Vagina (tissue), 2 donors: ENCODE measurements at regions not wholly inside any gene's neighbourhood (a gene's known extent, or its start where the extent isn't known, plus 50 kb on each side); places are given as distances from the start of the nearest gene placed in this dataset.
"Not testable (repeated sequence)": the region's sequence is repeated elsewhere in the genome, so short reads cannot be mapped to it uniquely, and the experiment has no call there.

ENCODE experiments used
- POLR2A ChIP-seq, 2 donors: fragments of 450-650 bp; IDR thresholded peaks; one replicate each; pipeline ENCODE4 v1.6.1; 2017; ENCODE audit warnings: antibody characterized with exemption in 2 of 2, mild to moderate bottlenecking in 2 of 2, moderate library complexity in 2 of 2
- TF ChIP-seq, protein P1 (sequence below), 3 experiments: fragments of 450-650 bp in 2 of 3; fragments of 200-600 bp in 1 of 3; sonication (generic) in 1 of 3; IDR thresholded peaks; one replicate each; pipeline ENCODE4 v1.5.1; 2017 to 2019; ENCODE audit warnings: antibody characterized with exemption in 3 of 3, mild to moderate bottlenecking in 2 of 3, moderate library complexity in 2 of 3

- TF ChIP-seq, protein P1, sequence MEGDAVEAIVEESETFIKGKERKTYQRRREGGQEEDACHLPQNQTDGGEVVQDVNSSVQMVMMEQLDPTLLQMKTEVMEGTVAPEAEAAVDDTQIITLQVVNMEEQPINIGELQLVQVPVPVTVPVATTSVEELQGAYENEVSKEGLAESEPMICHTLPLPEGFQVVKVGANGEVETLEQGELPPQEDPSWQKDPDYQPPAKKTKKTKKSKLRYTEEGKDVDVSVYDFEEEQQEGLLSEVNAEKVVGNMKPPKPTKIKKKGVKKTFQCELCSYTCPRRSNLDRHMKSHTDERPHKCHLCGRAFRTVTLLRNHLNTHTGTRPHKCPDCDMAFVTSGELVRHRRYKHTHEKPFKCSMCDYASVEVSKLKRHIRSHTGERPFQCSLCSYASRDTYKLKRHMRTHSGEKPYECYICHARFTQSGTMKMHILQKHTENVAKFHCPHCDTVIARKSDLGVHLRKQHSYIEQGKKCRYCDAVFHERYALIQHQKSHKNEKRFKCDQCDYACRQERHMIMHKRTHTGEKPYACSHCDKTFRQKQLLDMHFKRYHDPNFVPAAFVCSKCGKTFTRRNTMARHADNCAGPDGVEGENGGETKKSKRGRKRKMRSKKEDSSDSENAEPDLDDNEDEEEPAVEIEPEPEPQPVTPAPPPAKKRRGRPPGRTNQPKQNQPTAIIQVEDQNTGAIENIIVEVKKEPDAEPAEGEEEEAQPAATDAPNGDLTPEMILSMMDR (IDR thresholded peaks at IDR 0.05) = not testable (repeated sequence)
- TF ChIP-seq POLR2A (IDR thresholded peaks at IDR 0.05) = not testable (repeated sequence)
Measured at GRCh38 chr12:12009749-12010276, 60.9 kb upstream of the BCL2L14 start.
